HepG2 (cell line): ENCODE measurements at regions not wholly inside any gene's neighbourhood (a gene's known extent, or its start where the extent isn't known, plus 50 kb on each side); places are given as distances from the start of the nearest gene placed in this dataset.

Experiments used
- ZBTB42 ChIP-seq: sonication (generic); formaldehyde crosslinking; IDR thresholded peaks from 2 replicates; pipeline ENCODE4 v1.5.0; 2020; ENCODE audit warnings: mild to moderate bottlenecking, missing genetic modification reagents
- ZNF232 ChIP-seq: sonication (generic); formaldehyde crosslinking; IDR thresholded peaks from 2 replicates; pipeline ENCODE4 v1.4.0; 2020; ENCODE audit warnings: missing genetic modification reagents, borderline replicate concordance

DNA sequence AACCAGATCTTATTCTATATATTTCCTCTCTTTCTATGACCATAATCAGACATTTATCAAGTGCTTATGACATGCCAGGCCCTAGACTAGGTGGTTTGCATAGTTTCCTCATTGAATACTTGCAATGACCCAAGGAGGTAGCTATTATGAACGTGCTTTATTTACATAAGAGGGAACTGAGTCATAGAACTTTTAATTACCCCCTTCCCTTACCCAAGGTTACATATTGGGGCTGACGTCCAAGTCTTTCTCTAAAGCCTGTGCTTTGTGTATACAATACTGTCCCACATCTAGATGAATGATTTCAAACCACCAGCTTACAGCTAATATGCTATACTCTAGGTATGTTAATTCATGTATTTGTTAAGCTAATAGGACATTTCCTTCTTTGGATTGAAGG is 91.9 kb upstream of the NPY start:
- TF ChIP-seq ZNF232 (CRISPR knock-in tag) (no peak), ZBTB42 (CRISPR knock-in tag) (no peak)
